Right lobe of liver (tissue), 6 donors: ENCODE measurements at regions not wholly inside any gene's neighbourhood (a gene's known extent, or its start where the extent isn't known, plus 50 kb on each side); places are given as distances from the start of the nearest gene placed in this dataset.
"Not testable (repeated sequence)": the region's sequence is repeated elsewhere in the genome, so short reads cannot be mapped to it uniquely, and the experiment has no call there.

ENCODE experiments used
- ATAC-seq, 4 donors: fragments of 200-7000 bp; cut with Tn5 transposase; one replicate each; pipeline ENCODE4 v1.9.1; 2020; ENCODE audit warnings: mild to moderate bottlenecking in 4 of 4, moderate library complexity in 4 of 4
- DNase-seq, 3 donors: peaks; one replicate each; pipeline ENCODE4 v3.0.0-alpha.2; 2020
- H3K27ac ChIP-seq, 3 donors: fragments of 200-600 bp; one replicate each; pipeline ENCODE4 v1.8.0; 2022
- H3K27me3 ChIP-seq, 2 donors: fragments of 200-600 bp; one replicate each; pipeline ENCODE4 v1.8.0; 2022
- H3K36me3 ChIP-seq, 4 donors: fragments of 200-600 bp; sonication (generic) in 1 of 4; one replicate each; pipeline versions ENCODE4 v1.5.1 to v1.8.0; 2017 to 2022; ENCODE audit warnings: control low read depth in 1 of 4
- H3K4me1 ChIP-seq, 4 donors: fragments of 200-600 bp; sonication (generic) in 1 of 4; one replicate each; pipeline versions ENCODE4 v1.5.1 to v1.8.0; 2017 to 2022; ENCODE audit warnings: control low read depth in 1 of 4
- H3K4me3 ChIP-seq, 3 donors: fragments of 200-600 bp; one replicate each; pipeline ENCODE4 v1.8.0; 2022
- H3K9me3 ChIP-seq, 4 donors: fragments of 200-600 bp; sonication (generic) in 1 of 4; one replicate each; pipeline versions ENCODE4 v1.5.1 to v1.8.0; 2017 to 2022; ENCODE audit warnings: control low read depth in 1 of 4
- POLR2A ChIP-seq: fragments of 450-650 bp; IDR thresholded peaks from one replicate; pipeline ENCODE4 v1.6.1; 2017; ENCODE audit warnings: antibody characterized with exemption, mild to moderate bottlenecking
- WGBS: methylation state at CpG from one replicate; pipeline ENCODE4 v1.1.6; 2018; ENCODE audit warnings: low coverage, low lambda C conversion rate; ENCODE audit not compliant: insufficient coverage; ENCODE audit errors: missing lambda C conversion rate; 5-methylcytosine and 5-hydroxymethylcytosine counted together
- intact Hi-C, 2 donors: fragments of 100-400 bp; cut with DNase I; formaldehyde crosslinking; loops; one replicate each; pipeline versions ENCODE4 v1.11.2 to v1.14.1; 2022
- TF ChIP-seq, protein P1 (sequence below), 4 donors: fragments of 200-600 bp in 3 of 4; fragments of 450-650 bp in 1 of 4; IDR thresholded peaks; one replicate each; pipeline versions ENCODE4 v1.5.1 to v1.8.0; 2016 to 2022; ENCODE audit warnings: antibody characterized with exemption in 4 of 4, mild to moderate bottlenecking in 2 of 4
- donor health status: DM: no; HTN: yes; CAD: no.
- donor health status: DM: no; HTN: no; CAD: no.
- donor health status: DM: no; HTN: no; CAD: no.
- donor health status: DM: no; HTN: yes; CAD: no.
- donor health status: DM: no; HTN: yes; CAD: no.

DNA sequence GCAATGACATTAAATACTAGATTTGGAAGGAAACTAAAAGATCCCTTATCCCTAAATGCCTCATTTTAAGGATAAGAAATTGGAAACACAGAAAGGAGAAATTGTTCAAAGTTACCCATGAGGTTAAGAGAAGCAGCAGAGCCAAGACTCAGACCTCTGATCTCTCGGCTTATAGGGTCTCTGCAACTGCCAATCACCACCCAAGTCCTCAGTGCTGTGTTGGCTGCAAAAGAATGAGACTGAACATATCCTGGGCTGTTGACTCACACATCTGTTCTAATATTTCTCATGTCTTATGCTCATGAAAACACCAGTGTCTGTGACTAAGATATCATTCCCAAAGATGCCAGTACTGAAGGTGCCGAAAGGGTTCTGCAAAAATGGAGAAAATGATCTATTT is 153.3 kb downstream of the XPNPEP1 start:
- no peak for TF ChIP-seq POLR2A
- TF ChIP-seq, protein P1, sequence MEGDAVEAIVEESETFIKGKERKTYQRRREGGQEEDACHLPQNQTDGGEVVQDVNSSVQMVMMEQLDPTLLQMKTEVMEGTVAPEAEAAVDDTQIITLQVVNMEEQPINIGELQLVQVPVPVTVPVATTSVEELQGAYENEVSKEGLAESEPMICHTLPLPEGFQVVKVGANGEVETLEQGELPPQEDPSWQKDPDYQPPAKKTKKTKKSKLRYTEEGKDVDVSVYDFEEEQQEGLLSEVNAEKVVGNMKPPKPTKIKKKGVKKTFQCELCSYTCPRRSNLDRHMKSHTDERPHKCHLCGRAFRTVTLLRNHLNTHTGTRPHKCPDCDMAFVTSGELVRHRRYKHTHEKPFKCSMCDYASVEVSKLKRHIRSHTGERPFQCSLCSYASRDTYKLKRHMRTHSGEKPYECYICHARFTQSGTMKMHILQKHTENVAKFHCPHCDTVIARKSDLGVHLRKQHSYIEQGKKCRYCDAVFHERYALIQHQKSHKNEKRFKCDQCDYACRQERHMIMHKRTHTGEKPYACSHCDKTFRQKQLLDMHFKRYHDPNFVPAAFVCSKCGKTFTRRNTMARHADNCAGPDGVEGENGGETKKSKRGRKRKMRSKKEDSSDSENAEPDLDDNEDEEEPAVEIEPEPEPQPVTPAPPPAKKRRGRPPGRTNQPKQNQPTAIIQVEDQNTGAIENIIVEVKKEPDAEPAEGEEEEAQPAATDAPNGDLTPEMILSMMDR (IDR thresholded peaks at IDR 0.05): no peak
- no peaks in the 10 kb centered on the region for H3K36me3 ChIP-seq

DNA sequence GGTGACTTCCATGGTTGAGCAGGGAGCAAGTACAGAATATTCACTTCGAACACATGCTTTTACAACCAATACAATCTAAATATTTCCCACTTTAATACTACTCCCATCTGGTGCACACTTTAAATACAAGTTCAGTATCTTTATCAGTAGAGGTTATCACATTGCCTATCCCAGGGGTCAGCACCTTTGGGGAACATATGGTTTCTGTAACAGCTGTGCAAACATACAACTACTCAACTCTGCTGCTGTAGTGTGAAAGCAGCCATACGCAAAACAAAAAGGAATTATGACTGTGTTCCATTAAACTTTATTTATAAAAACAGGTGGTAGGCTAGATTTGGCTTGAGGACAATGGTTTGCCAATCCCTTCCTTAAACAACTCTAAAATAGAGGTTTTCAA is 157.5 kb downstream of the XPNPEP1 start:
- ATAC-seq: no peak
- WGBS: 58% methylated on average over 2 of the region's 2 CpGs

More for the DNA sequence above, 153.3 kb downstream of the XPNPEP1 start:
- intact Hi-C loops: no loop called here
- WGBS: 100% methylated on average over 1 of the region's 2 CpGs
- H3K27me3 ChIP-seq: no peaks in the 10 kb centered on the region
- no peaks in the 10 kb centered on the region for H3K4me1 ChIP-seq
- DNase-seq (no peak), ATAC-seq (no peak)
- H3K27ac ChIP-seq: no peak overlapping the region
- no peak overlapping the region for H3K4me3 ChIP-seq
- no peaks in the 10 kb centered on the region for H3K9me3 ChIP-seq

DNA sequence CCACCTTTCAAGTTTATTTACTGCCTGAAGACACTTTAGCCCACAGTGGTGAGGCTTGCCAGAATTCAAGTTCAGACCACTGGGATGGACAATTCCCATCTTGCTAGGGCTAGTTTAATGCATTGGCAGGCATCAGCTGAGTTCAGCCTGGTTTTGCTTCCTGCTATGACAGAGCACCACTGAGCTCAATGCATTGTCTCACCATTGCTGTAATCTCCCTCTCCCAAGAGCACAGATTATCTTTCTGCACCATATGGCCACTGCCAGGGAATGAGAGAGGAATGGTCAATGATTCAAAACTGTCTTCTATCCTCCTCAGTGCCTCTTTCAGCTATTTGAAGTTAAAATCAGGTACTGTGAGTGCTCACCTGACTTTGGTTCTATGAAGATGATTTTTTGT is 160.8 kb downstream of the XPNPEP1 start:
- Histone ChIP-seq H3K4me3 (no peak overlapping the region), H3K36me3 (no peaks in the 10 kb centered on the region), H3K4me1 (no peaks in the 10 kb centered on the region), H3K9me3 (no peaks in the 10 kb centered on the region), H3K27me3 (no peaks in the 10 kb centered on the region), H3K27ac (no peak overlapping the region)
- DNase-seq (no peak), ATAC-seq (no peak)
- TF ChIP-seq POLR2A: no peak
- TF ChIP-seq, protein P1 (IDR thresholded peaks at IDR 0.05): no peak
- intact Hi-C loops: no loop called here

More for the DNA sequence above, 157.5 kb downstream of the XPNPEP1 start:
- DNase-seq: no peak
- TF ChIP-seq, protein P1 (IDR thresholded peaks at IDR 0.05): no peak
- TF ChIP-seq POLR2A: no peak
- no peak overlapping the region for H3K4me3 ChIP-seq
- no peaks in the 10 kb centered on the region for H3K9me3 ChIP-seq
- no peaks in the 10 kb centered on the region for H3K36me3 ChIP-seq
- intact Hi-C loops: no loop called here
- no peaks in the 10 kb centered on the region for H3K27me3 ChIP-seq
- no peaks in the 10 kb centered on the region for H3K4me1 ChIP-seq
- no peak overlapping the region for H3K27ac ChIP-seq

DNA sequence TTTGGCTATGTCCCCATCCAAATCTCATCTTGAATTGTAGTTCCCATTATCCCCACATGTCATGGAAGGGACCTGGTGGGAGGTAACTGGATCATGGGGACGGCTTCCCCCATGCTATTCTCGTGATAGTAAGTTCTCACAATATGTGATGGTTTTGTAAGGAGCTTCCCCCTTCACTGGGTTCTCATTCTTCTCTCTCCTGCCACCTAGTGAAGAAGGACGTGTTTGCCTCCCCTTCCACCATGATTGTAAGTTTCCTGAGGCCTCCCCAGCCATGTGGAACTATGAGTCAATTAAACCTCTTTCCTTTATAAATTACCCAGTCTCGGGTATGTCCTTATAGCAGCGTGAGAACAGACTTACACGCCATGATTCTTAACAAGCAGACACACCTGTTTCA is 165.6 kb downstream of the XPNPEP1 start:
- H3K4me3 ChIP-seq, ATAC-seq, H3K4me1 ChIP-seq, DNase-seq, H3K9me3 ChIP-seq, H3K36me3 ChIP-seq, H3K27me3 ChIP-seq, H3K27ac ChIP-seq, intact Hi-C loops: not testable (repeated sequence)
- WGBS: 55% methylated on average over 6 of the region's 6 CpGs
- TF ChIP-seq, protein P1 (IDR thresholded peaks at IDR 0.05): peak in 1 of 4 donors; percentile 16

DNA sequence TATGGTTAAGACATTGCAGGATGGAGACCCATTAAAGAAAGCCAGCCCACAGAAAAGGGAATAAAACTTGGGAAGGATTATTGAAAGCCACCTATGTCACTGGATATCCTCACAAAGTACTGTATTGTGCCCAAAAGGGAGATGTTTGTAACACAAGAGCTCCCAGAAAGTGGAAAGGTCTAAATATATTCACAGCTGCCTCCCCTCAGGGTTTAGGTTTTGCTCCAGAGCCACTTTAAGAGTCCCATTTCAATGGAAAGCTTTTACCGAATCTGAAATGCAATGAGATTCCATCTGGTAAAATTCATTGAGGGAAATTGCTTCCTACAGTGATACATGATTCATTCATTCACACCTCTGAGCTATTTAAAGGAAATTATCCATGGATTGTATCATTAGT is 176.4 kb downstream of the XPNPEP1 start:
- intact Hi-C loops: no loop called here

More for the DNA sequence above, 176.4 kb downstream of the XPNPEP1 start:
- DNase-seq (no peak), ATAC-seq (no peak)
- H3K4me3 ChIP-seq: no peak overlapping the region
- 58% methylated on average over 1 of the region's 1 CpG for WGBS
- H3K9me3 ChIP-seq: no peaks in the 10 kb centered on the region
- TF ChIP-seq, protein P1 (IDR thresholded peaks at IDR 0.05): no peak
- no peaks in the 10 kb centered on the region for H3K36me3 ChIP-seq
- H3K27ac ChIP-seq: no peak overlapping the region
- no peaks in the 10 kb centered on the region for H3K27me3 ChIP-seq
- no peaks in the 10 kb centered on the region for H3K4me1 ChIP-seq
